AG04450 (cell line): ENCODE measurements at regions not wholly inside any gene's neighbourhood (a gene's known extent, or its start where the extent isn't known, plus 50 kb on each side); places are given as distances from the start of the nearest gene placed in this dataset.

Source experiments
- CTCF ChIA-PET: fragments of 300-600, 350-600 bp; formaldehyde crosslinking; extraction: SDS; loops from one replicate; lab custom pipeline; 2022; ENCODE audit warnings: antibody characterized with exemption, inconsistent platforms; lab: Charles Lee
- POLR2A ChIA-PET: fragments of 350-600 bp; formaldehyde crosslinking; extraction: SDS; loops from one replicate; lab custom pipeline; 2021; ENCODE audit warnings: antibody characterized with exemption, inconsistent platforms; lab: Yijun Ruan, JAX
- DNase-seq: peaks from one replicate; pipeline ENCODE4 v3.0.0-alpha.2; 2011; ENCODE audit warnings: low read depth, low spot score
- H3K27ac ChIP-seq: one replicate; pipeline ENCODE4 v1.5.1; 2012; ENCODE audit warnings: low read depth, low read length, control low read depth
- H3K27me3 ChIP-seq: one replicate; pipeline ENCODE4 v1.6.0; 2012; ENCODE audit warnings: low read length; ENCODE audit not compliant: control insufficient read depth, insufficient read depth
- H3K4me3 ChIP-seq: 2 replicates; pipeline ENCODE4 v1.5.1; 2011; ENCODE audit warnings: mild to moderate bottlenecking, low read depth, low read length, control low read depth
- H3K9me3 ChIP-seq: 2 replicates; pipeline ENCODE4 v1.5.1; 2012; ENCODE audit warnings: low read length; ENCODE audit not compliant: control insufficient read depth, insufficient read depth
- CTCF ChIP-seq: IDR thresholded peaks from 2 replicates; pipeline ENCODE4 v1.5.1; 2011; ENCODE audit warnings: low read depth, low read length, control low read depth, inconsistent platforms

DNA sequence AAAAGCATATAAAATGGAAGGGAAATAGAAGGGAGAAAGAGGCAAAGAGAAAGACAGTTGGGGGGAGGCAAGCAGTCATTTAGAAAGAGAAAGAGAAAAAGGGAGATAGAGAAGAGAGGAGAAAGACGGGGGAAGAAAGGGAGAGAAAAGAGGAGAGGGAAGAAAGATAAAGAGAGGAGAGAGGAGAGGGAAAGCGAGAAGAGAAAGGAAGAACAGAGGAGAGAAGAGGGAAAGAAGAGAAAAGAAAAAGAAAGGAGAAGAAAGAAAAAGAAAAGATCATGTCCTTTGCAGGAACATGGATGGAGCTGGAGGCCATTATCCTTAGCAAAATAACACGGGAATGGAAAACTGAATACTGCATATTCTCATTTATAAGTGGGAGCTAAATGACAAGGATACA is 247.7 kb downstream of the MIAT start:
- ChIA-PET POLR2A (no interaction called here), CTCF (interaction anchor here (0.6 kb wide), 1 partner anchor 69 kb away, joined by 3 read pairs; no protein-coding TSS in a partner anchor)
- Histone ChIP-seq H3K27ac (no peak overlapping the region), H3K27me3 (peaks cover 49% of the 10 kb centered on the region), H3K9me3 (no peaks in the 10 kb centered on the region), H3K4me3 (no peak overlapping the region)
- TF ChIP-seq CTCF, result no peak
- no peak for DNase-seq

GRCh38 chr22:26905640-26906039 is 248.3 kb downstream of the MIAT start:
- ChIA-PET CTCF (interaction anchor here (0.6 kb wide), 1 partner anchor 69 kb away, joined by 3 read pairs; no protein-coding TSS in a partner anchor), POLR2A (no interaction called here)
- no peaks in the 10 kb centered on the region for H3K9me3 ChIP-seq
- no peak for TF ChIP-seq CTCF
- H3K27me3 ChIP-seq, result peaks cover 53% of the 10 kb centered on the region
- no peak overlapping the region for H3K4me3 ChIP-seq
- DNase-seq, result no peak
- no peak overlapping the region for H3K27ac ChIP-seq

- no peak for TF ChIP-seq CTCF
- CTCF ChIA-PET, result no interaction called here
- H3K27me3 ChIP-seq, result peaks cover 52% of the 10 kb centered on the region
- H3K27ac ChIP-seq, result no peak overlapping the region
- POLR2A ChIA-PET, result no interaction called here
- H3K4me3 ChIP-seq, result no peak overlapping the region
- no peak for DNase-seq
- no peaks in the 10 kb centered on the region for H3K9me3 ChIP-seq
These were observed 249.1 kb downstream of the MIAT start for GRCh38 chr22:26906464-26906863.

GRCh38 chr22:26907366-26907765 is 250.0 kb downstream of the MIAT start:
- POLR2A ChIA-PET, result no interaction called here
- Histone ChIP-seq H3K4me3 (no peak overlapping the region), H3K9me3 (no peaks in the 10 kb centered on the region), H3K27ac (no peak overlapping the region), H3K27me3 (peaks cover 60% of the 10 kb centered on the region)
- DNase-seq, result no peak
- no peak for TF ChIP-seq CTCF
- CTCF ChIA-PET, result no interaction called here

GRCh38 chr22:26910845-26911244 is 253.5 kb downstream of the MIAT start:
- H3K9me3 ChIP-seq, result no peaks in the 10 kb centered on the region
- no peak for DNase-seq
- H3K4me3 ChIP-seq, result no peak overlapping the region
- ChIA-PET POLR2A (no interaction called here), CTCF (no interaction called here)
- no peak for TF ChIP-seq CTCF
- no peak overlapping the region for H3K27ac ChIP-seq
- peaks cover 55% of the 10 kb centered on the region for H3K27me3 ChIP-seq
